Right atrium auricular region (tissue), 2 donors: ENCODE measurements at regions not wholly inside any gene's neighbourhood (a gene's known extent, or its start where the extent isn't known, plus 50 kb on each side); places are given as distances from the start of the nearest gene placed in this dataset.

Source experiments
- DNase-seq: peaks from one replicate; pipeline ENCODE4 v3.0.0-alpha.2; 2019; ENCODE audit warnings: low spot score
- H3K27ac ChIP-seq, 2 donors: fragments of 200-600 bp; sonication (generic); 1 replicate in 1 of 2; 2 replicates in 1 of 2; pipeline ENCODE4 v1.5.1; 2016 to 2019
- H3K27me3 ChIP-seq, 2 donors: fragments of 200-600 bp; sonication (generic); one replicate each; pipeline versions ENCODE4 v1.5.1 to v1.6.0; 2017 to 2019
- H3K36me3 ChIP-seq: fragments of 200-600 bp; sonication (generic); one replicate; pipeline ENCODE4 v1.5.1; 2016
- H3K4me1 ChIP-seq, 2 donors: fragments of 200-600 bp; sonication (generic); one replicate each; pipeline versions ENCODE4 v1.5.1 to v1.6.0; 2017 to 2019
- H3K4me3 ChIP-seq, 2 donors: fragments of 200-600 bp; sonication (generic); 1 replicate in 1 of 2; 2 replicates in 1 of 2; pipeline ENCODE4 v1.5.1; 2017 to 2019; ENCODE audit warnings: mild to moderate bottlenecking in 1 of 2, moderate library complexity in 1 of 2
- H3K9me3 ChIP-seq, 2 donors: fragments of 200-600 bp; sonication (generic); one replicate each; pipeline ENCODE4 v1.5.1; 2019
- CTCF ChIP-seq, 2 donors: fragments of 200-600 bp; sonication (generic); IDR thresholded peaks; one replicate each; pipeline ENCODE4 v1.5.1; 2019; ENCODE audit warnings: antibody characterized with exemption in 2 of 2

- no peaks in the 10 kb centered on the region for H3K27me3 ChIP-seq
- H3K36me3 ChIP-seq, result no peaks in the 10 kb centered on the region
- H3K4me3 ChIP-seq, result no peak overlapping the region
- no peak for DNase-seq
- peaks cover 0 to 13% of the 10 kb centered on the region in 2 donors for H3K4me1 ChIP-seq
- no peak for TF ChIP-seq CTCF (IDR thresholded peaks at IDR 0.05)
- H3K9me3 ChIP-seq, result no peaks in the 10 kb centered on the region
- no peak overlapping the region for H3K27ac ChIP-seq
Measured at GRCh38 chr18:27860701-27861107, 316.2 kb downstream of the CDH2 start.

- TF ChIP-seq CTCF (IDR thresholded peaks at IDR 0.05), result no peak
- Histone ChIP-seq H3K27ac (no peak overlapping the region), H3K27me3 (no peaks in the 10 kb centered on the region)
Measured at GRCh38 chr18:27860011-27860410, 316.9 kb downstream of the CDH2 start.

GRCh38 chr18:27856820-27857219 is 320.1 kb downstream of the CDH2 start:
- no peaks in the 10 kb centered on the region for H3K27me3 ChIP-seq
- peaks cover 0 to 13% of the 10 kb centered on the region in 2 donors for H3K4me1 ChIP-seq
- no peak for DNase-seq
- no peaks in the 10 kb centered on the region for H3K36me3 ChIP-seq
- no peak overlapping the region for H3K4me3 ChIP-seq
- H3K27ac ChIP-seq, result no peak overlapping the region
- no peak for TF ChIP-seq CTCF (IDR thresholded peaks at IDR 0.05)
- H3K9me3 ChIP-seq, result no peaks in the 10 kb centered on the region

More at GRCh38 chr18:27860011-27860410, 316.9 kb downstream of the CDH2 start:
- no peak for DNase-seq
- Histone ChIP-seq H3K36me3 (no peaks in the 10 kb centered on the region), H3K4me3 (no peak overlapping the region), H3K4me1 (peaks cover 0 to 13% of the 10 kb centered on the region in 2 donors), H3K9me3 (no peaks in the 10 kb centered on the region)

- Histone ChIP-seq H3K36me3 (no peaks in the 10 kb centered on the region), H3K4me1 (peaks cover 0 to 2% of the 10 kb centered on the region in 2 donors), H3K27me3 (no peaks in the 10 kb centered on the region), H3K27ac (no peak overlapping the region), H3K4me3 (no peak overlapping the region), H3K9me3 (no peaks in the 10 kb centered on the region)
- DNase-seq, result no peak
- no peak for TF ChIP-seq CTCF (IDR thresholded peaks at IDR 0.05)
Measured at GRCh38 chr18:27855486-27855885, 321.4 kb downstream of the CDH2 start.

GRCh38 chr18:27854631-27855030 is 322.3 kb downstream of the CDH2 start:
- no peaks in the 10 kb centered on the region for H3K9me3 ChIP-seq
- no peaks in the 10 kb centered on the region for H3K4me1 ChIP-seq
- H3K36me3 ChIP-seq, result no peaks in the 10 kb centered on the region
- DNase-seq, result no peak
- TF ChIP-seq CTCF (IDR thresholded peaks at IDR 0.05), result no peak
- no peak overlapping the region for H3K27ac ChIP-seq
- H3K27me3 ChIP-seq, result no peaks in the 10 kb centered on the region
- H3K4me3 ChIP-seq, result no peak overlapping the region

GRCh38 chr18:27848336-27848735 is 328.6 kb downstream of the CDH2 start:
- no peak overlapping the region for H3K4me3 ChIP-seq
- no peak for TF ChIP-seq CTCF (IDR thresholded peaks at IDR 0.05)
- no peak for DNase-seq
- H3K9me3 ChIP-seq, result no peaks in the 10 kb centered on the region
- no peaks in the 10 kb centered on the region for H3K4me1 ChIP-seq
- no peaks in the 10 kb centered on the region for H3K36me3 ChIP-seq
- H3K27me3 ChIP-seq, result no peaks in the 10 kb centered on the region
- H3K27ac ChIP-seq, result no peak overlapping the region
